K562 (cell line): ENCODE measurements at regions not wholly inside any gene's neighbourhood (a gene's known extent, or its start where the extent isn't known, plus 50 kb on each side); places are given as distances from the start of the nearest gene placed in this dataset.

Source experiments
- ATAC-seq: fragments of 200-7000 bp; cut with Tn5 transposase; 3 replicates; pipeline ENCODE4 v1.9.1; 2020; ENCODE audit warnings: moderate library complexity
- BruUV-seq: library from RNA; stranded (reverse); fragments of 400-500 nt; replicated peaks from 2 replicates; lab custom pipeline; 2021; lab: Mats Ljungman, UMichigan
- CTCF ChIA-PET: fragments of 300-600 bp; formaldehyde crosslinking; extraction: SDS; loops from one replicate; lab custom pipeline; 2021; ENCODE audit warnings: low intra/inter-chr PET ratio; lab: Yijun Ruan, JAX
- POLR2A ChIA-PET: fragments of 300-600, 350-650 bp; sonication (Branson Sonifier 250); formaldehyde crosslinking; extraction: SDS; loops from one replicate; lab custom pipeline; 2021; ENCODE audit warnings: antibody characterized with exemption, inconsistent platforms; lab: Yijun Ruan, JAX
- DNase-seq, 4 experiments: peaks; one replicate each; pipeline versions ENCODE4 v3.0.0 to v3.0.0-alpha.2; 2011 to 2018; ENCODE audit warnings: low spot score in 3 of 4, mixed read lengths in 3 of 4; ENCODE audit errors: extremely low read depth in 1 of 4
- FAIRE-seq: peaks from 2 replicates; lab custom pipeline; 2011; peaks lifted over from hg19 to GRCh38; lab: Jason Lieb, UNC
- H2AFZ ChIP-seq: 2 replicates; pipeline ENCODE4 v1.6.0; 2011; ENCODE audit warnings: low read depth, low read length, control low read depth, inconsistent platforms
- H3K27ac ChIP-seq: fragments of 200-600 bp; 3 replicates; pipeline ENCODE4 v1.8.0; 2011; ENCODE audit warnings: low read depth, mild to moderate bottlenecking, control low read depth, inconsistent platforms, low read length, moderate library complexity, mixed read lengths; ENCODE audit errors: extremely low read depth
- H3K27me3 ChIP-seq, 2 experiments: fragments of 300-600 bp in 1 of 2; 2 replicates in 1 of 2; 3 replicates in 1 of 2; pipeline versions ENCODE4 v1.6.0 to v1.8.0; 2011; ENCODE audit warnings: inconsistent platforms in 2 of 2, low read length in 2 of 2, mild to moderate bottlenecking in 1 of 2, mixed read lengths in 1 of 2, moderate library complexity in 1 of 2; ENCODE audit not compliant: control insufficient read depth in 2 of 2, insufficient read depth in 2 of 2
- H3K36me3 ChIP-seq: fragments of 300-600 bp; 3 replicates; pipeline ENCODE4 v1.8.0; 2011; ENCODE audit warnings: mild to moderate bottlenecking, low read length, inconsistent platforms; ENCODE audit not compliant: control insufficient read depth, insufficient read depth
- H3K4me1 ChIP-seq, 2 experiments: fragments of 200-600 bp in 1 of 2; replicated peaks in 1 of 2; 2 replicates in 1 of 2; 3 replicates in 1 of 2; pipeline versions ENCODE4 v1.5.1 to v1.8.0; 2011; ENCODE audit warnings: inconsistent platforms in 2 of 2, low read length in 2 of 2, mild to moderate bottlenecking in 1 of 2, mixed read lengths in 1 of 2, moderate library complexity in 1 of 2; ENCODE audit not compliant: control insufficient read depth in 2 of 2, insufficient read depth in 2 of 2
- H3K4me2 ChIP-seq: 2 replicates; pipeline ENCODE4 v1.6.1; 2011; ENCODE audit warnings: low read length, control low read depth, inconsistent platforms, mixed read lengths; ENCODE audit not compliant: insufficient read depth
- H3K4me3 ChIP-seq: fragments of 200-600 bp; sonication (generic), shearing (Covaris generic); 2 replicates; pipeline ENCODE4 v1.5.1; 2016; ENCODE audit warnings: control low read depth, inconsistent platforms
- H3K79me2 ChIP-seq: fragments of 200-600 bp; 3 replicates; pipeline ENCODE4 v1.8.0; 2011; ENCODE audit warnings: low read length, inconsistent platforms; ENCODE audit not compliant: control insufficient read depth, insufficient read depth
- H3K9ac ChIP-seq, 2 experiments: 2 replicates each; pipeline versions ENCODE4 v1.6.0 to v1.6.1; 2011; ENCODE audit warnings: low read depth in 2 of 2, low read length in 2 of 2, control low read depth in 1 of 2, inconsistent platforms in 1 of 2, mild to moderate bottlenecking in 1 of 2, mixed read lengths in 1 of 2; ENCODE audit not compliant: insufficient read depth in 1 of 2
- H3K9me1 ChIP-seq: one replicate; pipeline ENCODE4 v1.6.0; 2011; ENCODE audit warnings: inconsistent platforms, mild to moderate bottlenecking, low read length, moderate library complexity; ENCODE audit not compliant: control insufficient read depth, insufficient read depth
- H3K9me3 ChIP-seq: replicated peaks from 2 replicates; pipeline ENCODE4 v1.5.1; 2011; ENCODE audit warnings: low read depth, low read length, inconsistent platforms; ENCODE audit not compliant: control insufficient read depth, insufficient read depth
- H4K20me1 ChIP-seq: replicated peaks from 2 replicates; pipeline ENCODE4 v1.6.1; 2011; ENCODE audit warnings: low read length, inconsistent platforms, mixed read lengths; ENCODE audit not compliant: control insufficient read depth, insufficient read depth
- RBM34 ChIP-seq: fragments of 200-400 bp; formaldehyde crosslinking; IDR thresholded peaks from 2 replicates; pipeline ENCODE4 v1.6.1; 2018; ENCODE audit warnings: low read length, borderline replicate concordance; ENCODE audit not compliant: insufficient read depth
- ZNF785 ChIP-seq: fragments of 250-450 bp; sonication (Bioruptor Pico); IDR thresholded peaks from 2 replicates; pipeline ENCODE4 v1.4.0; 2020; ENCODE audit warnings: mild to moderate bottlenecking
- WGBS: fragments of 100-300 bp; shearing (Covaris generic); methylation state at CpG from one replicate; pipeline ENCODE4 v1.1.6; 2016; ENCODE audit warnings: low coverage, mixed read lengths; ENCODE audit not compliant: insufficient coverage; ENCODE audit errors: missing lambda C conversion rate; 5-methylcytosine and 5-hydroxymethylcytosine counted together
- in situ Hi-C: fragments of 300-500 bp; cut with MboI; formaldehyde crosslinking; loops from 4 replicates; pipeline ENCODE4 v1.15.0; 2018; ENCODE audit warnings: inconsistent platforms, mixed read lengths
- intact Hi-C: fragments of 100-400 bp; cut with micrococcal nuclease; formaldehyde crosslinking; loops from 2 replicates; pipeline ENCODE4 v1.14.2; 2022
- TF ChIP-seq, protein P1 (sequence below): fragments of 450-650 bp; formaldehyde crosslinking; conservative IDR thresholded peaks from 2 replicates; pipeline ENCODE4 v1.4.0; 2022; ENCODE audit warnings: mild to moderate bottlenecking, missing genetic modification characterization
- TF ChIP-seq, protein P2 (sequence below): IDR thresholded peaks from 2 replicates; pipeline ENCODE4 v1.6.1; 2011; ENCODE audit not compliant: insufficient read length; ENCODE audit errors: extremely low read depth

DNA sequence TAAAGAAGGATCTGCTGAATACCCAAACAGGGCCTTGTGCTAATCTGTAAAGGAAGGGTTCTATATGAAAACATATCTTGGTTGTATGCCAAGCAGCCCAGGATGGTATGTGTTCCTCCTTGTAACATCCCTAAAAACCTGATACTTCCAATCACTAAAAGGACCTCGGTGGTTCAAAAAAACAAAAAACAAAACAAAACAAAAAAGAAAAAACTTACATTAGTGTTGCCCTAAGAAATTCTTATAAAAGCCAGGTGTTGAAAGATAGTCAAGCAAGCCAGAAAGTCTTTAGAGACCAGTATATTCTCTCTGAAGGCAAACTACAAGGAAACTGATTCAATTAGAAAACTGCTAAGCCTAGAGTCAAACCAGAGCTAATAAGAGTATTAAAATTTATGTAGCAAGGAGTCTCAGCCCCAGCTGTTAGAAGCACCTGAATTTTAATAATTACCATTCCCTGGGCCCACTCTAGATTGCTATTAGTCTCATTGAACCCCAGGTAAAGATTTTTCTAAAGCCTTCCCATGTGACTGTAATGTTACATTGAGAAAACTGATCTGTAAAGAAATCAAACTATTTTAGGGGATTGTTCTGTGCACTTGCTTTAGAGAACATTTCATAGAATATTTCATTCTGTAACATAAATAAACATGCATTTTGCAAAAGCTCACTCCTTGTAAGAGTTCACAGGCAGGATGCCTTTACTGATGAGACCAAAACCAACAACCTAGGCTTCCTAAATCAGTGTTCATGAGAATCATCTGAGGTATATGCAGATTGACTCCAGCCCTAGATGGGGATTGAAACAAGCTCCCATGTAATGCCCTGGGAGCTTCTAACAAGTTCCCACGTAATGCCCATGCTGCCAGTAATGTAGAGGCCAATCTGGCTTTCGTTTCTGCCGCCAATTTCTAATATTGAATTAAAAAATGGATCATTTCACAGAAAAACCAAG lies 95.2 kb upstream of the BTN3A2 start:
- H2AFZ ChIP-seq = no peak overlapping the region
- H3K4me2 ChIP-seq = no peak overlapping the region
- CTCF ChIA-PET = no interaction called here
- peaks cover 4% of the 10 kb centered on the region; the same call in 1 of the 2 replicates for H3K9me3 ChIP-seq
- no TSS peak for BruUV-seq
- no peak for ATAC-seq
- no peaks in the 10 kb centered on the region for H3K9me1 ChIP-seq
- TF ChIP-seq, protein P1, sequence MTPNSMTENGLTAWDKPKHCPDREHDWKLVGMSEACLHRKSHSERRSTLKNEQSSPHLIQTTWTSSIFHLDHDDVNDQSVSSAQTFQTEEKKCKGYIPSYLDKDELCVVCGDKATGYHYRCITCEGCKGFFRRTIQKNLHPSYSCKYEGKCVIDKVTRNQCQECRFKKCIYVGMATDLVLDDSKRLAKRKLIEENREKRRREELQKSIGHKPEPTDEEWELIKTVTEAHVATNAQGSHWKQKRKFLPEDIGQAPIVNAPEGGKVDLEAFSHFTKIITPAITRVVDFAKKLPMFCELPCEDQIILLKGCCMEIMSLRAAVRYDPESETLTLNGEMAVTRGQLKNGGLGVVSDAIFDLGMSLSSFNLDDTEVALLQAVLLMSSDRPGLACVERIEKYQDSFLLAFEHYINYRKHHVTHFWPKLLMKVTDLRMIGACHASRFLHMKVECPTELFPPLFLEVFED = no peak
- TF ChIP-seq, protein P2, sequence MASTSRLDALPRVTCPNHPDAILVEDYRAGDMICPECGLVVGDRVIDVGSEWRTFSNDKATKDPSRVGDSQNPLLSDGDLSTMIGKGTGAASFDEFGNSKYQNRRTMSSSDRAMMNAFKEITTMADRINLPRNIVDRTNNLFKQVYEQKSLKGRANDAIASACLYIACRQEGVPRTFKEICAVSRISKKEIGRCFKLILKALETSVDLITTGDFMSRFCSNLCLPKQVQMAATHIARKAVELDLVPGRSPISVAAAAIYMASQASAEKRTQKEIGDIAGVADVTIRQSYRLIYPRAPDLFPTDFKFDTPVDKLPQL = no peak
- TF ChIP-seq RBM34 (no peak), ZNF785 (CRISPR knock-in tag) (no peak)
- no peak for FAIRE-seq
- H4K20me1 ChIP-seq = no peaks in the 10 kb centered on the region
- intact Hi-C loops (no loop called here), in situ Hi-C loops (no loop called here)
- H3K4me1 ChIP-seq = peaks cover 0 to 5% of the 10 kb centered on the region in 2 experiments; a peak in 3 of 5 replicates
- 45% methylated on average over 4 of the region's 4 CpGs for WGBS
- no peak for DNase-seq
- H3K36me3 ChIP-seq = no peaks in the 10 kb centered on the region
- no peak overlapping the region for H3K9ac ChIP-seq
- H3K4me3 ChIP-seq = no peak overlapping the region
- no peak overlapping the region for H3K27ac ChIP-seq
- POLR2A ChIA-PET = interaction anchor here (0.8 to 3.3 kb wide), 8 partner anchors 7 to 237 kb away, joined by 3 to 15 read pairs (median 4); a partner anchor contains a TSS
- no peaks in the 10 kb centered on the region for H3K27me3 ChIP-seq
- H3K79me2 ChIP-seq = no peaks in the 10 kb centered on the region
